ENCODE measurements at regions not wholly inside any gene's neighbourhood (a gene's known extent, or its start where the extent isn't known, plus 50 kb on each side); places are given as distances from the start of the nearest gene placed in this dataset.

DNA sequence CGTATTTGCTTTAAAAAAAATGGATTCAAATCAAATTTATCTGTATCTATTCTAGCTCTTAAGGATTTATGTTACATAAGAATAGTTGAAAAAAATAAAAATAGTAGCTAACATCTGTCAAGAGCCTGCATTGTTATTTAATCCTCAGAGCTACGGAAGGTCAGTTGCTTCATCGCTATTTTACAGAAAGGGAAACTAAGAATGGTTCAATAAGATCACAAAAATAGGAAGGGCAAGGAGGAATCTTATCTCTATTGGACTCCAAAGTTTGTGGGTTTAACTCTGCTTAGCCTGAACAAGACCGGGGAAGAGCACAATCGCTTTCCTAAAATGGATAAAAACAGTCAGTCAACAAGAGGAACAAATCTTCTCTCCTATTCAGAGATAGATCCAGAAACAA lies 270.2 kb upstream of the SMIM31 start:
- TF ChIP-seq, protein P1, sequence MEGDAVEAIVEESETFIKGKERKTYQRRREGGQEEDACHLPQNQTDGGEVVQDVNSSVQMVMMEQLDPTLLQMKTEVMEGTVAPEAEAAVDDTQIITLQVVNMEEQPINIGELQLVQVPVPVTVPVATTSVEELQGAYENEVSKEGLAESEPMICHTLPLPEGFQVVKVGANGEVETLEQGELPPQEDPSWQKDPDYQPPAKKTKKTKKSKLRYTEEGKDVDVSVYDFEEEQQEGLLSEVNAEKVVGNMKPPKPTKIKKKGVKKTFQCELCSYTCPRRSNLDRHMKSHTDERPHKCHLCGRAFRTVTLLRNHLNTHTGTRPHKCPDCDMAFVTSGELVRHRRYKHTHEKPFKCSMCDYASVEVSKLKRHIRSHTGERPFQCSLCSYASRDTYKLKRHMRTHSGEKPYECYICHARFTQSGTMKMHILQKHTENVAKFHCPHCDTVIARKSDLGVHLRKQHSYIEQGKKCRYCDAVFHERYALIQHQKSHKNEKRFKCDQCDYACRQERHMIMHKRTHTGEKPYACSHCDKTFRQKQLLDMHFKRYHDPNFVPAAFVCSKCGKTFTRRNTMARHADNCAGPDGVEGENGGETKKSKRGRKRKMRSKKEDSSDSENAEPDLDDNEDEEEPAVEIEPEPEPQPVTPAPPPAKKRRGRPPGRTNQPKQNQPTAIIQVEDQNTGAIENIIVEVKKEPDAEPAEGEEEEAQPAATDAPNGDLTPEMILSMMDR (IDR thresholded peaks at IDR 0.05) = no peak
- H3K36me3 Mint-ChIP-seq (ENCODE audit: low read depth) = no peaks in the 10 kb centered on the region
- H3K4me3 Mint-ChIP-seq = no peak overlapping the region
- H3K9me3 Mint-ChIP-seq = no peaks in the 10 kb centered on the region
- H3K27me3 Mint-ChIP-seq (ENCODE audit: low read depth, poor library complexity) = peaks cover 7% of the 10 kb centered on the region
- DNase-seq = no peak
- no peak overlapping the region for H3K27ac Mint-ChIP-seq
- H3K4me1 Mint-ChIP-seq = no peaks in the 10 kb centered on the region

DNA sequence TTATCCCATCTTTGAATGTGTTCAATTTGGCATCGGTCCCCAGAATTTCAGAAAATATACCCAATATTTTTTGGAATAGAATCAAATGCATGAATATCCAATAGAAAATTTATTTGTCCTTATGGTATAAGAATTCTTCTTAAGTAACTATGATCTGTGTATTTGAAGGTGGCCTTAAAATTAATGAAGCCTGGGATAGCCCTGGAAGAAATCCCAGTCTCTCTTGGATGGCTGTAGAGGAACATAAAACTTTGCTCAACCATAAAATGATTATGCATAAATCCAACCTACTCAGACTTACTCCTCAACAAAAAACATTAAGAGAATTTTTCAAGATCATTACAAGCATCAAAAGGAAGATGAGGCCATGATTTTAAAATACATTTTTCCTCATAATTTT lies 269.4 kb upstream of the SMIM31 start:
- Mint-ChIP-seq H3K4me1 (no peaks in the 10 kb centered on the region), H3K27me3 (ENCODE audit: low read depth, poor library complexity) (peaks cover 7% of the 10 kb centered on the region), H3K9me3 (no peaks in the 10 kb centered on the region), H3K4me3 (no peak overlapping the region), H3K36me3 (ENCODE audit: low read depth) (no peaks in the 10 kb centered on the region), H3K27ac (no peak overlapping the region)
- DNase-seq = no peak
- TF ChIP-seq, protein P1 (IDR thresholded peaks at IDR 0.05) = no peak

DNA sequence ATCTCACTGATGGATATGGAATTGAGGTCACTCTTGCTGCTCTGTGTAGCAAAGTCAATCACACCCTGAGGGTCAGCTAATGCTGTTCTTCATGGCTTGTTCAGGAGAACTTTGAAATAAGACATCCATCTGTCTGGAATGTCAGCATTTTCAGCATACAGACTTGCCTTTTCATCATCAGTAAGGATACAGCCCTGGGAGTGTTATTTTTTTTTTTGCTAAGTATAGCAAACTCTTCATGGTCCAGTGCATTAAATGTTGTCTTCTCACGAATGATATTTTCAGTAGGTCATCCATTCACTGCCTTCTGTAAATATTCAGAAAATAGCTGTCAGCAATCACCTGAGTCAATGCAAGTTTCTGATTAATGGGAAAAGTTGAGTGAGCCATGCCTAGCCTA lies 268.8 kb upstream of the SMIM31 start:
- Mint-ChIP-seq H3K27me3 (ENCODE audit: low read depth, poor library complexity) (peaks cover 4% of the 10 kb centered on the region), H3K4me1 (no peaks in the 10 kb centered on the region), H3K9me3 (no peaks in the 10 kb centered on the region), H3K36me3 (ENCODE audit: low read depth) (no peaks in the 10 kb centered on the region), H3K27ac (no peak overlapping the region), H3K4me3 (no peak overlapping the region)
- DNase-seq = no peak
- TF ChIP-seq, protein P1 (IDR thresholded peaks at IDR 0.05) = no peak

DNA sequence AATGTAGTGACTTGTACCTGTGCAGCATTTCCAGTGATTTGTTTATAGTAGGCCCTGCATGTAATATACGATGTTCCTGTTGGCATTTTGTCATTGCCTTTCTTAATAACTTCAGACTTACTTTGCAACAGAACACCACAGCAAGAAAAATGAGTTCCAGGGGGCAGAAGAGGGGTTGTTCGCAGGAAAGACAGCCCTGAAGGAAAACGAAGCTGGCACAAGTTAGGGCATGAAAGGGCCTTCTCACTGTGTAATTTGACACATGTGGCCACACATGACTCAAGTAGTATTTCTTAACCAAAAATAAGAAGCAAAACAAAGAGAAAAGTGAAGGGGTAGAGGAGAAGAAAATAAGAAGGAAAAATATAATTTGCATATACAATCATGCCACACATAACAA lies 265.8 kb upstream of the SMIM31 start:
- Mint-ChIP-seq H3K27me3 (ENCODE audit: low read depth, poor library complexity) (peaks cover 1% of the 10 kb centered on the region), H3K36me3 (ENCODE audit: low read depth) (no peaks in the 10 kb centered on the region), H3K9me3 (no peaks in the 10 kb centered on the region), H3K4me3 (no peak overlapping the region), H3K27ac (no peak overlapping the region), H3K4me1 (no peaks in the 10 kb centered on the region)
- DNase-seq = no peak
- TF ChIP-seq, protein P1 (IDR thresholded peaks at IDR 0.05) = no peak

DNA sequence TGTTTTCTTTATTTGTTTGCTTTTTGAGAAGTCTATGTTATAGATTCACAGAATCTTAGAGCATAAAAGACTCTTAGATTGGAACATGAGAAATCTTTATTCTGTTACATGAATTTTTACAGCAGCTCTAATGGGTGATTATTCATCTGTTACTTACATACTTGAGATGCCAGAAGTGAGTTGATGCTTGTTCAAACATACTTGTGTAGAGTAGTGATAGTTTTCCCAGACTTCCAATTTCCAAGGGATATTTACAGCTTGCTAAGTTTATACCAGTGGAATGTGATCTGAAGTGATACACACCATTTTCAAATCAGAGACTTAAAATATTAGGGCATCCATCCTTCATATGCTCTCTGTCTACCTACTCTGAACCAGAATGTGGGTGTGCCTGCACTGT lies 252.9 kb upstream of the SMIM31 start:
- Mint-ChIP-seq H3K27ac (no peak overlapping the region), H3K4me1 (no peaks in the 10 kb centered on the region), H3K27me3 (ENCODE audit: low read depth, poor library complexity) (no peaks in the 10 kb centered on the region), H3K9me3 (no peaks in the 10 kb centered on the region), H3K36me3 (ENCODE audit: low read depth) (no peaks in the 10 kb centered on the region), H3K4me3 (no peak overlapping the region)
- TF ChIP-seq, protein P1 (IDR thresholded peaks at IDR 0.05) = no peak
- DNase-seq = no peak

DNA sequence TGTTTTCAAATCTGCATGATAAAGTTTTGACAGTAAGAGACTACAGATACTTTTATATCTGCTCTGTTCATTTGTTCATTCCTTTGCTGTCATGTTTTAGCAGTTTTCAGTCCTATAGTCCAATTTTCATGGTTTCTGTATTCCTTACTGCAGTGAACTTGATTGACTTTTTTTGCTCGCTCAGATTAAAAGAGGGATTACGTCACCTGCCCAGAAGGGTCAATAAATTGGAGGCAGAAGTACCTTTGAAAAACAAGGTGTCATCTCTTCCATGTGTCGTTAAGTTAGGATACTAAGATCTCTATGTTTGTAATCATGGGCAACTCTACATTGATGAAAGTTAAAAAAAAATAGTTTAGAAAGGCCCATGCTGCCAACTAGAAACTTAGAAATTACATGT lies 250.1 kb upstream of the SMIM31 start:
- Mint-ChIP-seq H3K4me1 (no peaks in the 10 kb centered on the region), H3K27ac (no peak overlapping the region), H3K4me3 (no peak overlapping the region), H3K36me3 (ENCODE audit: low read depth) (no peaks in the 10 kb centered on the region), H3K27me3 (ENCODE audit: low read depth, poor library complexity) (no peaks in the 10 kb centered on the region), H3K9me3 (no peaks in the 10 kb centered on the region)
- TF ChIP-seq, protein P1 (IDR thresholded peaks at IDR 0.05) = no peak
- no peak for DNase-seq

Data from nephron progenitor cell (in vitro differentiated cells).